Inflammatory macrophage (primary cell): ENCODE measurements at regions not wholly inside any gene's neighbourhood (a gene's known extent, or its start where the extent isn't known, plus 50 kb on each side); places are given as distances from the start of the nearest gene placed in this dataset.

Source experiments
- DNase-seq, 2 donors: peaks; one replicate each; pipeline ENCODE4 v3.0.0-alpha.2; 2020 to 2022

GRCh38 chr1:229067546-229067945 is 203.4 kb upstream of the RAB4A start:
- DNase-seq = no peak

GRCh38 chr1:229068270-229068987 is 202.5 kb upstream of the RAB4A start:
- DNase-seq = peak; percentile 96 to 97

- no peak for DNase-seq
Measured at GRCh38 chr1:229069176-229069575, 201.7 kb upstream of the RAB4A start.

GRCh38 chr1:229070168-229070567 is 200.7 kb upstream of the RAB4A start:
- peak; percentile 89 for DNase-seq

- DNase-seq = no peak
Measured at GRCh38 chr1:229073251-229073650, 197.7 kb upstream of the RAB4A start.

GRCh38 chr1:229075217-229075616 is 195.7 kb upstream of the RAB4A start:
- no peak for DNase-seq

- no peak for DNase-seq
Measured at GRCh38 chr1:229075716-229076115, 195.2 kb upstream of the RAB4A start.

- no peak for DNase-seq
Measured at GRCh38 chr1:229076195-229076594, 194.7 kb upstream of the RAB4A start.

- no peak for DNase-seq
Measured at GRCh38 chr1:229079016-229079595, 191.8 kb upstream of the RAB4A start.

- DNase-seq = no peak
Measured at GRCh38 chr1:229080361-229080760, 190.6 kb upstream of the RAB4A start.

GRCh38 chr1:229085291-229085690 is 185.6 kb upstream of the RAB4A start:
- no peak for DNase-seq

- no peak for DNase-seq
Measured at GRCh38 chr1:229086091-229086490, 184.8 kb upstream of the RAB4A start.

GRCh38 chr1:229086686-229087085 is 184.2 kb upstream of the RAB4A start:
- DNase-seq = no peak

GRCh38 chr1:229087339-229087738 is 183.6 kb upstream of the RAB4A start:
- no peak for DNase-seq

GRCh38 chr1:229087906-229088305 is 183.0 kb upstream of the RAB4A start:
- no peak for DNase-seq

GRCh38 chr1:229088711-229089110 is 182.2 kb upstream of the RAB4A start:
- DNase-seq = no peak

- DNase-seq = no peak
Measured at GRCh38 chr1:229089586-229090208, 181.2 kb upstream of the RAB4A start.

GRCh38 chr1:229091721-229092136 is 179.2 kb upstream of the RAB4A start:
- DNase-seq = no peak

GRCh38 chr1:229092377-229093237 is 178.3 kb upstream of the RAB4A start:
- DNase-seq = no peak

GRCh38 chr1:229093238-229093540 is 177.7 kb upstream of the RAB4A start:
- no peak for DNase-seq

GRCh38 chr1:229093609-229094336 is 177.1 kb upstream of the RAB4A start:
- no peak for DNase-seq

GRCh38 chr1:229094476-229095311 is 176.2 kb upstream of the RAB4A start:
- peak in 1 of 2 donors; percentile 23 for DNase-seq
